ENCODE measurements at regions not wholly inside any gene's neighbourhood (a gene's known extent, or its start where the extent isn't known, plus 50 kb on each side); places are given as distances from the start of the nearest gene placed in this dataset.
"Not testable (repeated sequence)": the region's sequence is repeated elsewhere in the genome, so short reads cannot be mapped to it uniquely, and the experiment has no call there.

DNA sequence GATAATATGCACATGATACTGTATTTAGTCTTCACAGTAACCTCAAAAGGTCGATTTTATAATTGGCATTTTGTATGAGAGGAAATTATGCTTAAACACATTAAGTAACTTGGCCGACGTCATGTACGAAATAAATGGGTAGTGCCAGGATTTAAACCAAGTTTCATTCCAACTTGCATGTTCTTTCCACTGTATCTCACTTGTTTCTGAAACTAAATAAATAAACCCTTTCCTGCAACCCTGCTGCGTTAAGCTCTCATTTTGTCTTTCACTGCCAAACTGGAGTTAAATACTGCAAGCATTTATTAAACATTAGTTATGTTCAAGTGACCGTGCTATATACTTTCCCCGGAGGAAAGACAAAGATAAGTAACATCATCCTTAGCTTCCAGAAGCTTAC is 293.9 kb upstream of the PRKD1 start:
- no peak for DNase-seq (ENCODE audit: low spot score)

DNA sequence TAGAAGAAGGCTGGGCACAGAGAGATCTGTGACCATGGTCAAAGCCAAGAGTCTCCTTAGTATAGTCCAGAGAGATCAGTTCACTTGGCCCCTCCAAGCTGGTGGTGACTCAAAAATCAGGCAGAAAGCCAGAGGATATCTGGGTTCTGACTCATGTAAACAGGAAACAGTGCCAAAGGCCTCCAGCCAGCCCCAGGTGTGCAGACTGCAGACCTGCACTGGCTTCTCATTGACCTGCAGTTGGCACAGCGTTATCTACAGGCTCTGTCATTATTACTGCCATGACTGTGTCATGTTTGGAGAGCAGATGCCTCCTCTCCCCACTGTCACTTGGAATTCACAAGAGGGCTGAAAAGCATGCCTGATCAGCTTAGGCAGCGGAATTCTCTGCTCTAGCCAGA is 295.7 kb upstream of the PRKD1 start:
- DNase-seq (ENCODE audit: low spot score): peak; percentile 87

DNA sequence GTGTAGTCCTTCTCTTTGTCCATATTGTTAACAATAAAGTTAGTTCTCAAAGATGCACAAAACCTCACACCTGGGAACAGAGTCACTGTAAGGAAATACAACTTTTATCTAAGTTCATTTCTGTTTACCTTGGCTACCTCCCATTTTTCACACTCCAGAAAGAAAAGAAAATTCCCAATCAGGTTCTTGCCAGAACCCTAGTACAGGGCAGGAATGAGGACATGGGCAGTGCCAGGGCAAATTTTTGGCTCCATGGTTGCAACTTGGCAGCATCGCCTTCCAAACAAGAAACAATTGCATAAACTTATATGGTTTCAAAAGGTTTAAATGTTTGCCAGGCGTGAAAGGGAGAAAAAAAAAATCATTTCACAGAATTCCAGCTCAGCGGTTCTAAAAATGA is 296.3 kb upstream of the PRKD1 start:
- DNase-seq (ENCODE audit: low spot score): no peak

DNA sequence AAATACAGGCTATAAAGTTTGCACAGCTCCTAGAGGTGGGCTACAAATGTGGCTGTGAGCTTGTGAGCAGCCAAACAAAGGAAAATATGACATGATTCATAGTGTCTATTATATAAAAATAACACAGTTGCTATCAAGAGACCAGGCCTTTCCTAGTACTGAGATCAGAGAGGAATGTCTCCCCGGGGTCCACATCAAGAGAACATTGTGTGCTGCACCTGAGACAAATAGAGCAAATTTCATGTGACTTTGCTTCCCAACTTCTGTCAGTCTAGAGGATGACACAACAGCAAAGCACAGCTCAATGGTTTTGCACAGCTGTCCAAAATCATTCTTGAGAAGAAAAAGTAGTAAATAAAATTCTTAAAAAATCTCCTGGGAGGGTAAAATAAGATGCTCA is 297.5 kb upstream of the PRKD1 start:
- no peak for DNase-seq (ENCODE audit: low spot score)

DNA sequence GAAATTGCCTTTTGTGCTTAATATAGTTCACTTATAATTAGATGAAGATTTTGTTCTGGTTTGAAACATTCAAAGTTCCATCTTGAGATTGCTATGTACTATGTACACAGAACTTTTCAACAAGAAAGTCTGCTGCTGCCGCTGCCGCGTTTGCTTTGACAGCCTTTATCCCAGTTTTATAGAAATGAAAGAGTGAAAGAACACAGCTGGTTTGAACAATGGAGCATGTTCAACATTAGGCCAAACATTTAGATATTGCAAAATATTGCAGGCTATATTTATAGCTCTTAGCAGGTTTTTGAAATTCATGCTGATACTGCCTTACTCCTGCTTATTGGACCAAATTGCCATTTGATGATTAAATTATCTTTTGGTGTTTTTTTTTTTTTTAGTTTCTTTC is 299.8 kb upstream of the PRKD1 start:
- no peak for DNase-seq (ENCODE audit: low spot score)

DNA sequence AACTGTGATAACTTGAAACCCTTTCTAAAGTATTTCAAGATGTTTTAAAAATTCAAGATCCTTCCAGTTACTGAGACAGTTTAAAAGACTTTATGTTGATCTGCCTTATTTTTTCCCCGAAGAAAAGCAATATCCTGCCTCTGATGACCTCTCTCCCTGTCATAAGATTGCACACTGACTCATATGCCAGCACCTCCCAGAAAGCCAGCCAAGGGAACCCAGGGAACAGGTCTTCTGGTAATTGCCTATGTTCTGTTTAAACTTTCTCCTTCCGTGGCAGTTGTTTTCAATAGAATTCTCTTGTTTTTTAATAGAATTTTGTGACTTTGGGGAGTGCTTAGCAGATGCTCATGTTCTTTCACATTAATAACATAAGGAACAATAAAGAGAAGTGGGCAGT is 300.2 kb upstream of the PRKD1 start:
- peak; percentile 53 for DNase-seq (ENCODE audit: low spot score)

DNA sequence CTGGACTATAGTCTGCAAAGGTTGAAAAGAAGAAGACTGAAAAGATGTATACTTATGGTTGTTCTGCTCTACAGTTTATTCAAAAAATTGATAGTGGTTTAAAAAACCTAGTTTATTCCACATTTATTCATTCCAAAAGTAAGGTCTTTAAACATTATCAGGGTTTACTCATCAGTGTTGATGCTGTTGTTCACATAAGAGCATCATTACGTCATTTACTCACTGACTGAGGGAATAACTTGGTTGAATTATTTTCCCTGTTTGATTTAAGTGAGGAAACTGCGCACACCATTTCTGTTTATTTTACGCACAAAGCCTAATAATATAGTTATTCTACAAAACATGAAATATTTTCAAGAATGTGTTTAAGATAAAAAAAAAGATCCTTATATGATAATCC is 303.1 kb upstream of the PRKD1 start:
- DNase-seq (ENCODE audit: low spot score): no peak

DNA sequence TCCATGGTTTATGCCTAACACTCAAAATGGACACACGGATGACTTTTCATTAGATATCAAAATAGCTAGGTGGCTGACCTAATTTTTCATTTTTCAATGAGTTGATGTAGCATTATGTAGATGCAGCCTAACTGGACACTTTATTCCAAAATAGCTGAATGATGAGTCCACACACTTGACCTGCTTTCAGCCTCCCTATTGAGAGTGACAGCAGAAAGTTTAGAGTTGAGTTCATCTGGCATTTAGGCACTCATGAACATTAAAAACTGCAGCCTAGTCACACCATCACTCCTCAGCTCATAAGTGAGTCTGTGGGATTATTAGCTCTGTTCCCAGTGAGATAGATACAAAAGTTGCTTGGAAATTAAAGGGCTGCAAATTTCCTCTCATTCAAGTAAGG is 307.3 kb upstream of the PRKD1 start:
- DNase-seq (ENCODE audit: low spot score): no peak

DNA sequence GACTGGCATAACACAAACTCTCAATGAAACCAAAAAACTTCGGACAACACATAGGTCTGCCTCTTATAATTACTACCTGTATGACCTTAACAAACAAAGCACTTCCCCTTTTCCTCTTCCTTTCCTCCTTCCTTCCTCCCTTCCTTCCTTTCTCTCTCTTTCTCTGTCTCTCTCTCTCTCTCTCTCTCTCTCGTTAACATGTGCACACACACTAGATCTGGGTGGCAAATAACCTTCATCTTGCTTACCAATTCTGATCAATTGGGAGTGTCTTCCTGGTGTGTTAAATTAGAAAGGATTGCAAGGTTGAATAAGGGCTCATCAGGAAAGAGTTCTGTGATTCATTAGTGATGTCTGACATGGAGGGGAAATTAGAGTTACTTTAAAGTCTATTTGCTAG is 307.8 kb upstream of the PRKD1 start:
- no peak for DNase-seq (ENCODE audit: low spot score)

DNA sequence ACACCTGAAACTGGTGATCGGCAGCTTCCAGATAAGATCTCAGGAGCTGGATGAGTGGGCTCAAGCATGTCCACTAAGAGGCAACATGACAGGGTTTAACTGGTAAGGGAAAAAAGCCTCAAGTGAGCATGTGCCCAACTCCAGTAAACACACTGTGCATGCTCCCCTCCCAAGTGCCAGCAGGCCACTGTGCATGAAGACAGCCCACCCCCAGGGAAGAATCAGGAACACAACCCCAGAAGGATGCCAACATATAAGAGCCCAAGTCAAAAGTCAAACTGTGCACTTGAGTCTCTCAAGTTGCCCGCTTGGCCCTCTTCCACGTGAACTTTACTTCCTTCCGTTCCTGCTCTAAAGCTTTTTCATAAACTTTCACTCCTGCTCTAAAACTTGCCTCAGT is 311.3 kb upstream of the PRKD1 start:
- DNase-seq (ENCODE audit: low spot score): no peak

DNA sequence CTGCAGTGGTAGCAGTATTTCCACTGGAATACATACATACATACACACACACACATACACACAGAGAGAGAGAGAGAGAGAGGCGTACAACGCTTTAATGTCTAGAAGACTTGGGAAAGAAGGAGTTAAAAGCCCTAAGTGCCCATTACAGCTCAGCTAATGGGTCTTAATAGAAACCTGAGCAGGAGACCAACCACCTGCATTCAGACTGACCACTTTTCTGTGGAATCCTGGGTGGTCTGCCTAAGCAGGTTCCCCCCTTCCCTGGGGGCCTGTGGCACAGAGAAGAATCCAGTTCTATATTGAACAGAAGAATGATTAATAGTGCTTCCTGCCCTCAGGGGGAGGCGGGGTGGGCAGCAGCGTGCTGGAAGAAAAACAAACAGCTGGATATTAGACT is 312.4 kb upstream of the PRKD1 start:
- no peak for DNase-seq (ENCODE audit: low spot score)

DNA sequence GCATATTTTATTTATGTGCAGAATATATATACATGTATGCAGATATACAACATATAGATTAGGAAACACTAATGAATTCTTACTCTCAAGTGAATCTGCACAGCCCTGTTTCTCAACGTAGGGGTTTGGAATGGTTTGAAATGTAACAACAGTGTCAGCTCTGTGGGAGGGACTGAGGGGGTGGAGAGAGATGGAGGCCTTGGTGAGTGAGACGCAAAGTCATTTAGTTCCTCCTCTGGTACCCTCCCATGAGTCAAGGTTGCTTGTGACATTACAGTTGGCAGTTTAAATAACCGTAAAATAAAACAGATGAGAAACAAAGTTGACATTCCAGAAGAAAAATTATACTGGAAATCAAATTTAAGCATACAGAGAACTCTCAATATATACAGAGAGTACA is 313.0 kb upstream of the PRKD1 start:
- DNase-seq (ENCODE audit: low spot score): no peak

DNA sequence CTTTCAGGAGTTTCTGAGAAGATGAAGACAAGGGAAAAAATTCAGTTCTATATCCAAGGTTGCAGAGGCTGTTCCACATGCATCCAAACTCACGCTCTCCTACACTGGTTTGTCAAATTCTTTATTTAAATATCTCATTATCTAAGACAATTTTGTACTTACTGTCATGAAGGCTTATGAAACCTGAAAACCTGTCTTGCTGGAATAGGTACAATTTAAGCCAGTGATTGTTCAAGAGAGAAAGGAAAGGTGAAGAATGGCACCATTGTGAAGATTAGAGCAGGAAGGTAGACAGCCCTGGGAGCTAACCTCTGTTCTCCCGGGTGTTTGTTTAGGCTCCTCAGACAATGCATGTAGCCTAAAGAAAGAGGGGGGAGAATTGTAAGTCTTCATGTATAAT is 315.1 kb upstream of the PRKD1 start:
- DNase-seq (ENCODE audit: low spot score): no peak

DNA sequence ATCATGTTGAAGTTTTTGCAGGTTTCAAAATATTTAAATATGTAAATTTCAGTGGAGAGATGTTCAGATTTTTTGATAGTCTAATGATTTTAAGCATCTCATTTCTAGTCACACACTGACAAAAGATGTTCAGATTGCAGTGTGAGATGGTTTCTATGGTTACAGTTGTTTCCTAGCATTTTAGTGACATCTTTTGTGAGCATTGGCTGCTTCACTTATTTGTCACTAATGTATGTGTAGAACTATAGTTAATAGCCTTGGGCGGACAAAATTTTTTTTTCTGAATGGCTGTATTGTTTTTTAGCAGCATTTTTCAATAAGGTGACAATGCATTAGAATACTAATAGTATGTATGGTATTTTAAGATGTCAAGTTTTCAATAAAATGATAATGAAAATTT is 315.6 kb upstream of the PRKD1 start:
- DNase-seq (ENCODE audit: low spot score): no peak

DNA sequence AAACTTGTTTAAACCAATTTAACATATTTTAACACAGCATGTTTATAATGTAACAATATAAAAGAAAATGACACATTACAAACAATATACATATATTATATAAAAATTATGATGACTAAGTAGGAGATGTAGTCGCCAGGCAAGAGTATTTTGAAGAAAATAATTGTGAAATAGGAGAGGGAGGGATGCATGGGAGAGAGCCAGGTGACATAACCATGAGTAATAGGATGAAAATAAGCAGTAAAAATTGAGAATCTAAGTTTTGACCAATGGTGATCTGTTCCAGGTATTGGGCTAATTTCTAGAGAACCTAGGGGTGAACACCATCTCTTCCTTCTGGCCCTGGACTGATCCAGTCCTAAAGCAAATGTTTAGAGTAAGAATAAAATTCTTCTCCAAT is 315.2 kb upstream of the G2E3 start:
- peak; percentile 26 for DNase-seq (ENCODE audit: low spot score)

DNA sequence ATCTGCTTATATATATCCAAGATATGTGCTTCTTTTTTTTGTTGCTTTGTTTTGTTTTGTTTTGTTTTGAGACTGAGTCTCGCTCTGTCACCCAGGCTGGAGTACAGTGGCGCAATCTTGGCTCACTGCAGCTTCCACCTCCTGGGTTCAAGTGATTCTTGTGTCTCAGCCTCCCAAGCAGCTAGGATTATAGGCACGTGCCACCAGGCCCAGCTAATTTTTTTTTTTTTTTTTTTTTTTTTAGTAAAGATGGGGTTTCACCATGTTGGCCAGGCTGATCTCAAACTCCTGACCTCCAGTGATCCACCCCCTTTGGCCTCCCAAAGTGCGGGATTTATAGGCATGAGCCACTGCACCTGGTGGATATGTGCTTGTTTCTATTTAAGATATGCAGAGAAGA is 314.6 kb upstream of the G2E3 start:
- not testable (repeated sequence) for DNase-seq (ENCODE audit: low spot score)

DNA sequence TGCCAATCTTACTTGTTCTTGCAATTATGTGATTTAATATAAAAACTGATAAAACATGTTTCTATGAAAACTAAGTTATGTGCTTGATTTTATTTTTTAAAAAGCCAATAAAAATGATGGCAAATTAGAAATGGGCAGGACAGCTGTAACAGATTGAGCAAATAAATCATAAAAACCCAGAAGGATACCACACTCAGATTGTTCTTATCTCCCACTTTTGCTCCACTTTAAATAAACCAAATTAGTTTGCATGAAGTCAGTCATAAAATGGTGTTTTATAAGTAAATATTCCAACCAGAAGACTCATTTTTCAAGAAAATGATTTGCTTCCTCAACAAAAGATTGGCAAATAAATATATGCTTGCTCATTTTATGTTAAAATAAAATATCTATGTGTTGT is 307.9 kb upstream of the G2E3 start:
- no peak for DNase-seq (ENCODE audit: low spot score)

DNA sequence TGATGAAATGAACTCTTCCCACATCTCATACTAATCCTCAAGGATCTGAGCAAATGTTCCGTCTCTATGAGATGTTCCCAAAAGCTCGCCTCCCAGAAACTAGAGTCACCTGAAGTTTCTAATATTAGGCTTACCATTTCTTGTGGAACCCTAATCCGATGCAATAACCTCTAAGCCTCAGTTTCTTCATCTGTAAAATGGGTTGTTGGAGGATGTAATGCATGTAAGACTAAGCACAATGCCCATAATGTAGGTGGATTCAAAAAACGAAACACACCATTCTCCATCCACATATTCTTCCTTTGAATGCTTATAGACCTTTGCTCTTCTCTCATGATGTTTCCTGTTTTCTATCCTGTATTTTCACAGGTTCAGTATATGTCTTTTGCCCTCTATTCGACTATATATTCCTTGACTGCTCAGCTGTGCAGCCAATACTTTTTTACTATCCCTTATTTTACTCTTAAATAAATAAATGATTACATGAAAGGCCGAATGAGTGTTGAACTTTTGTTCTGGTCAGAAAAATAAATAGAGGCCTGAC is 307.3 kb upstream of the G2E3 start:
- no peak for DNase-seq (ENCODE audit: low spot score)

DNA sequence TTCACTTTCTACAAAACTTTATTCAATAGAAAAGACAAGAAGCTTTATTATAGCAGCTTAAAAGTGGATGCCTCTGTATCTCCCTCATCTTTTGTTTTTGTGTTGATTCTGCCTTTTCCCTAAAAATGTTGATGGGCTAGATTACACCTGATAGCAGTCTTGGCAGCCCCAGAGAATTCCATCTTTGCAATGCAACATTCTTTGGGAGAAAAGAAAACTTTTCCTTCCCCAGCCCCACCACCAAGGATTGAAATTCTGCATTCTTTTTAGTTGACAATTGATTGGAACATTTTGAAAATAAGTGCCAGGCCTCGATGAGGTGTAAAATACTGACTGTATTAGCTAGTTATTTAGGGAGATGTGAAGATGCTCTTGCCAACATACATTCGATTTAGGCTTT is 306.8 kb upstream of the G2E3 start:
- no peak for DNase-seq (ENCODE audit: low spot score)

DNA sequence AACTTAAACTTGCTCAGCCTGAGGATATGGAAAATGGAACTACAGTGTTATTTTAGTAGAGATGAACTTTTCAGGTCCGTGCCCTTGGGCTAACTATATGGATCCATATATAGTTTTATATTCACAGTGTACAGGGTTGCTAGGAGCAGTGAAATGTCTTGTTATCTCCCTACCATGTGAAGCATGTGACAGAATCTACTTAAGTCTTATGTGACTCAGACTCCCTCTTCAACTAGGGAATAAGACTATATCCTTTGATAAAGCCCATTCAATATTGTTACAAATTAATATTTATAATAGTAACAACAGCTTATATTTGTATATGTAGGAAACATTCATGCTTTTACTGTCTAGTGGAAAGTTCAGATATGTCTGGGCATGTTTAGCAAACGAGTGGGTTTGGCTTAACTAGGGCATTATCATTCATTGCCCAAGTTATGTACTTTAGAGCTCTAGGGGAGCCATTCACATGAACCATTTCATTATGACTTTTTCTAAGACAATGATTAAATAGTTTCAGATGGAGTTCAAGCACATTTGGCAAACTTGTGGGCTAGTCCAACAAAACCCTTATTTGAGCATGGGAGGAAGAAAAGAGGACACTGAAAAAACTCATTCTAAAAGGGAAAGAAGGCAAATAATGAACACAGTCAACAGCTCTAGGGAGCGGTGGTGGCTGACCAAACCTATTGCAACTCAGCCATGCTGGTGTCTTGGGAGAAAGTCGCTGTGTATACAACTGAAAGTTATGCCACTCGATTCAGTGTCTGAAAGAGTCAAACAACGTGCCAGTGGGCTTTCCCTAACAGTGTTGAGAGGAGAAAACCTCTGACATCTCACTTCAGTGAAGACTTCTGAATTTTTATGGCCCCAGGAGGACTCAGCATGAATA is 305.9 kb upstream of the G2E3 start:
- no peak for DNase-seq (ENCODE audit: low spot score)

DNA sequence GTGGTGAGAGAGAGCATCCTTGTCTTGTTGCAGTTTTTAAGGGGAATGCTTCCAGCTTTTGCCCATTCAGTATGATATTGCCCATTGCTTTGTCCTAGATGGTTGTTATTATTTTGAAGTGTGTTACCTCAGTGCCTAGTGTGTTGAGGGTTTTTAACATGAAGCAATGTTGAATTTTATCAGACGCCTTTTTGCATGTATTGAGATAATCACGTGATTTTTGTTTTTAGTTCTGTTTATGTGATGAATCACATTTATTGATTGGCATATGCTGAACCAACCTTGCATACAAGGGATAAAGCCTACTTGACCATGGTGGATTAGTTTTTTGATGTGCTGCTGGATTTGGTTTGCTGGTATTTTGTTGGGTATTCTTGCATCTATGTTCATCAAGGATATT is 302.3 kb upstream of the G2E3 start:
- DNase-seq (ENCODE audit: low spot score): no peak

DNA sequence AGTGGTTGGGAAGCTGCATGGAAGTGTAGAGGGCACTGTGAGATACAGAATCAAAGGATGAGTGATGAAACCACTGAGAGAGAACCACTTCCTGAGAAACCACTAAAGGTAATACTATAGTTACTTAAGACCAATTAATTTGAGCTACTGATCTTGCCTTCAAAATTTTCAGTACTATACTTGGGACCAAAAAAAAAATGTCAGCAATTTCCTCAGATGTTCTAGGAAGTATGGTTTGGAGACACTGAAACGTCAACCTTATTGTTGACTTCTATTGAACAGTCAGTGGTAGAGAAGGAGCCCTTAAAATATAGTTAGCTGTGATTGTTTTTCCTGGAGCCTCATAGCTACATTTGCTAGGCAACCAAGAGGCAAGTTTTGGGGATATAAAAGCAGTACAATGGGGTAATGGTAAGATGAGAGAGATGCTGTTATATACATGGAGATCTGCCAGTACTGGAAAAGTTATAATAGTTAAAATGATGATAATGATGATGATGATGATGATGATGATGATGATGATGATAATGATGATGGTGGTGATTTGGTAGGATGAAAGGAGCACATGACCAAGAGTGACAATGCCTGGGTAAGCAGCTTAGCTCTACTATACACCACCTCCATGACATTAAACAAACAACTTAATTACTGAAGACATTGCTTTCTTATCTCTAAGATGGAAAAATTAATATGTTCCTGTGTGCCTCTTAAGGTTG is 300.9 kb upstream of the G2E3 start:
- no peak for DNase-seq (ENCODE audit: low spot score)
